ENCODE measurements at regions not wholly inside any gene's neighbourhood (a gene's known extent, or its start where the extent isn't known, plus 50 kb on each side); places are given as distances from the start of the nearest gene placed in this dataset.

DNA sequence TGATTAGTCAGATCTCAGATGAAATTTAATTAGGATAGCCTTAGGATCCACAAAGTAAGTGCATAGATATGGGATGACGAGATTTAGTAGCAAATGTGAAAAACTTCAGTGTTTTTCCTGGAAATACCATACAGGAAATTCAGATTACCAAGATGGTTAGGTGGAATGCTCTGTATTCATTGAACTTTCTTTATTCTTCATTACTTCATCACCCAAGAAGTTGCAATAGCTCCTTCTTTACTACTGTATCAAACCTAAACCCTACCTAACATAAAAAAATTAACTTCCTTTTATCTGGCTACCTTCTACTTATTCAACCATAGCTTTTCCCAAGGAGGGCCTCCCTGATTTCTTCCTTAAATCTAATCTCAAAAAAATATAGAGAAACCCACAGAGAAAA, 100.4 kb downstream of the TTC6 start:
- Histone ChIP-seq H3K4me3 (no peak overlapping the region), H3K4me1 (ENCODE audit: low read depth) (no peaks in the 10 kb centered on the region), H3K9me3 (peaks cover 7% of the 10 kb centered on the region), H3K36me3 (ENCODE audit: low read depth) (no peaks in the 10 kb centered on the region)
- intact Hi-C loops (cut with DNase I, micrococcal nuclease), result no loop called here
- TF ChIP-seq, protein P1, sequence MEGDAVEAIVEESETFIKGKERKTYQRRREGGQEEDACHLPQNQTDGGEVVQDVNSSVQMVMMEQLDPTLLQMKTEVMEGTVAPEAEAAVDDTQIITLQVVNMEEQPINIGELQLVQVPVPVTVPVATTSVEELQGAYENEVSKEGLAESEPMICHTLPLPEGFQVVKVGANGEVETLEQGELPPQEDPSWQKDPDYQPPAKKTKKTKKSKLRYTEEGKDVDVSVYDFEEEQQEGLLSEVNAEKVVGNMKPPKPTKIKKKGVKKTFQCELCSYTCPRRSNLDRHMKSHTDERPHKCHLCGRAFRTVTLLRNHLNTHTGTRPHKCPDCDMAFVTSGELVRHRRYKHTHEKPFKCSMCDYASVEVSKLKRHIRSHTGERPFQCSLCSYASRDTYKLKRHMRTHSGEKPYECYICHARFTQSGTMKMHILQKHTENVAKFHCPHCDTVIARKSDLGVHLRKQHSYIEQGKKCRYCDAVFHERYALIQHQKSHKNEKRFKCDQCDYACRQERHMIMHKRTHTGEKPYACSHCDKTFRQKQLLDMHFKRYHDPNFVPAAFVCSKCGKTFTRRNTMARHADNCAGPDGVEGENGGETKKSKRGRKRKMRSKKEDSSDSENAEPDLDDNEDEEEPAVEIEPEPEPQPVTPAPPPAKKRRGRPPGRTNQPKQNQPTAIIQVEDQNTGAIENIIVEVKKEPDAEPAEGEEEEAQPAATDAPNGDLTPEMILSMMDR (IDR thresholded peaks at IDR 0.05), result no peak
- ATAC-seq, result no peak
- DNase-seq, result no peak

DNA sequence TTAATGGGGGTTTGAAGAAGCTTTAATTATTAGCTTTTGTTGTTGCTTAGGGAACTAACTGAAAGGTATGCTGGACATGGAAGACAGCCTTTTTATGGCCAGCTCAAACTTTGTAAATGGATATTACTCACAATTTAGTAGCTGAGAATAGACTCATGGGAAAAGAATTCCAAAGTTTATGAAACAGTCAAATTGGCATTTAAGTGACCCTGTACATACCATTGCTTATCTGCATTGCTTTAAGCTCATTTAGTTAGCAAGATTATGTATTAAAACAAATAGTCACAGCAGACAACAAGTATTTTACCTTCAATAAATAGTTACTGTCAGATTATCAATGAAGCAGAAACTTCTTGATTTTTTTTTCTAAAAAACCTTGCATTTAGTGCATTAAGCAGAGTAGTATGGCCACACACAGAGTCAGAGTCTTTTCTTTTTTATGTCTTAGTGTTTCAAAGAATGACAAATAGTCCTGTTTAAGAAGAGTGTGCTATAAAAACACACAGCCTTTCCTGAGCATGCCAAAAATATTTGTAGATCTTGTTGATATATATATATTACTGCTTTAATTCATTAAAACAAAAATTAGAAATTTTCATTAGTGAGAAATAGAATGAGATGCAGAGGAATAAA, 102.2 kb downstream of the TTC6 start:
- TF ChIP-seq, protein P1 (IDR thresholded peaks at IDR 0.05), result no peak
- Histone ChIP-seq H3K4me3 (no peak overlapping the region), H3K36me3 (ENCODE audit: low read depth) (no peaks in the 10 kb centered on the region), H3K9me3 (peaks cover 7% of the 10 kb centered on the region), H3K4me1 (ENCODE audit: low read depth) (no peaks in the 10 kb centered on the region)
- ATAC-seq, result no peak
- DNase-seq, result no peak
- intact Hi-C loops (cut with DNase I, micrococcal nuclease), result no loop called here

DNA sequence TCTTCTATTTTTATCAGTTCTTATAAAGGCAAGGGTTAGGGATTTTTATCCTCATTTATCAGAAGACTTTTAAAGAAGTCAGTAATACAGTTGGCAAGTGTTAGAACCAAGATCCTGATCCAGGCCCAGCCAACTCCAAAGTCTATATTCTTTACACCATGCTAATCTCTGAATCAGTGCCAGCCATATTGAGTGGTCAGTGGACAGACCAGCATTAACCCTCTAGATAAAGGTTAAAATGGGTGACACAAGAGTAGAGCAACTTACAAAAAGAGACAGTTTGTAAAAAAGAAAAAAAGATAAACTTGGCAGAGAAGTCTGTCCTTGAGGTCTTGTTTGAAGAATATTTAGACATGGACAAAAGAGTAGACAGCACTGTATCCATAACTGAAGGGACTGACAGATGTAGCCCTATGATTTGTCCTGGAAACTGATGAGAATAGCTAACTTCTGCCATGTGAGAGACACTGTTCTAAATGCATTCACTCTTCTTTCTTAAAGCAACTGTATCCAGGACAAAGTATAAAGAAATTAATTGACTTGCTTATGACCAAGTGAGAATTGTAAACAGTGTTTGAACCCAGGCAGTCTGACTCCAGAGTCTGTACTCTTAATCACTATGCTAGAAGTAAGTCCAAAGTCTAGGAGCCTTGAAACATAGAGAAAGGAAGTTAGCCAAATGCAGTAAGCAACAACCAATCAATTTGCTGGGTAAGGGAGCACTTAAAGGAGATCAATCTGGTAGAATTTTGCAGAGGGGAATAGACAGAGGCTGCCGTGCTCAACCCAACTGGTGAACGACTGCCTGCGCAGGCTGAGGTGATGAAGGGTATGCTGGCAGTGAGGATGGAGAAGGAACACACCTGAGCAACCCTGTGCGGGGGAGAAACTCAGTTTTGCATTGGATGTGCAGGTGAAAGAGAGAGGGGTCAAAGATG, 103.7 kb downstream of the TTC6 start:
- Histone ChIP-seq H3K4me1 (ENCODE audit: low read depth) (no peaks in the 10 kb centered on the region), H3K9me3 (peaks cover 3% of the 10 kb centered on the region), H3K36me3 (ENCODE audit: low read depth) (no peaks in the 10 kb centered on the region), H3K4me3 (no peak overlapping the region)
- TF ChIP-seq, protein P1 (IDR thresholded peaks at IDR 0.05), result no peak
- intact Hi-C loops (cut with DNase I, micrococcal nuclease), result no loop called here
- ATAC-seq (peak; percentile 37), DNase-seq (no peak)

DNA sequence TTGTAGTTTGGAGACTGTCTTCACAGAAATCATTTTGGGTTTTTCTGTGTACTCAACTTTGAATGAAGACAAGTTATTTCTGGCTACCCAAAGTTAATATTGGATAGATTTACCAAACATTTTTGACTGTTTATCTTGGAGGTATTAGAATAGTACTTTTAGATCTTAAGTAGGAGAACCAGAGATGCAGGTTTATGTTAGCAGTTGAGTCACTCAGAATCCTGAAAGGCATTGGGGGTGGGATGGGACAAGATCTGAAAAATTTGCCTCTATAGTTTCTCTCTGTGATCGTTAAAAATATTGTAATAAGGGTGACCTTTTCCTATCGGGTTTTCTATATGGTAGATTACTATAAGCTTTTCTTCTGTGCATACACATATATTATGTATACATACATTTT, 112.3 kb downstream of the TTC6 start:
- Histone ChIP-seq H3K4me3 (no peak overlapping the region), H3K36me3 (ENCODE audit: low read depth) (no peaks in the 10 kb centered on the region), H3K4me1 (ENCODE audit: low read depth) (no peaks in the 10 kb centered on the region), H3K9me3 (no peaks in the 10 kb centered on the region)
- DNase-seq (no peak), ATAC-seq (no peak)
- intact Hi-C loops (cut with DNase I, micrococcal nuclease), result loop anchor here in 1 of 2 donors (10.0 kb wide), 1 partner anchor 167 kb away; no protein-coding TSS in a partner anchor
- TF ChIP-seq, protein P1 (IDR thresholded peaks at IDR 0.05), result no peak

DNA sequence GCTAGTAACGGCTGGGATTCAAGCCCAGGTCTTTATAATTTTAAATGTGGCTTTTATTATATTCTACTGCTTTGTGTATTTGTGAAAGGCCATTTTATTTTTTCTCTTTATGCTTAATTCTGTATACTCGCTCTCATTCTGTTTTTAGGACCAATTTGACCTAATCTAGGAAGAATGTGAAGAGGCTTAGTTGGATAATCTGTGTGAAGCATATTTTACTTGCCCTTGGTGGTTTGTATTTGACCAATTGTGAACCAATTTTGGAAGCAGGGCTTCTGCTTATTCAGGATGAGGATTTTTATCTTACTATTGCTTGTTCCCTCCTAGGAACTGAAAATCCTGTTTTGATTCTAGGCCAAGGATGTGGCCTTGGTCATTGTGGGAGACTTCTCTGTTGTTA, 113.1 kb downstream of the TTC6 start:
- DNase-seq (no peak), ATAC-seq (no peak)
- Histone ChIP-seq H3K9me3 (no peaks in the 10 kb centered on the region), H3K4me3 (no peak overlapping the region), H3K4me1 (ENCODE audit: low read depth) (no peaks in the 10 kb centered on the region), H3K36me3 (ENCODE audit: low read depth) (no peaks in the 10 kb centered on the region)
- TF ChIP-seq, protein P1 (IDR thresholded peaks at IDR 0.05), result no peak
- intact Hi-C loops (cut with DNase I, micrococcal nuclease), result loop anchor here in 1 of 2 donors (10.0 kb wide), 1 partner anchor 166 kb away; no protein-coding TSS in a partner anchor
